Erythroblast (primary cell): ENCODE measurements at regions not wholly inside any gene's neighbourhood (a gene's known extent, or its start where the extent isn't known, plus 50 kb on each side); places are given as distances from the start of the nearest gene placed in this dataset.
"Not testable (repeated sequence)": the region's sequence is repeated elsewhere in the genome, so short reads cannot be mapped to it uniquely, and the experiment has no call there.

Experiments used
- GATA1 ChIP-seq: IDR thresholded peaks from 2 replicates; pipeline ENCODE4 v1.6.1; 2011; ENCODE audit warnings: low read depth, mild to moderate bottlenecking, control low read depth, low read length, moderate library complexity
- POLR2A ChIP-seq: IDR thresholded peaks from 2 replicates; pipeline ENCODE4 v1.6.1; 2011; ENCODE audit warnings: mild to moderate bottlenecking, low read length

- not testable (repeated sequence) for TF ChIP-seq POLR2A, GATA1
Measured at GRCh38 chr20:29308956-29309355, 1948.5 kb upstream of the DEFB115 start.
